ENCODE measurements at regions not wholly inside any gene's neighbourhood (a gene's known extent, or its start where the extent isn't known, plus 50 kb on each side); places are given as distances from the start of the nearest gene placed in this dataset.

DNA sequence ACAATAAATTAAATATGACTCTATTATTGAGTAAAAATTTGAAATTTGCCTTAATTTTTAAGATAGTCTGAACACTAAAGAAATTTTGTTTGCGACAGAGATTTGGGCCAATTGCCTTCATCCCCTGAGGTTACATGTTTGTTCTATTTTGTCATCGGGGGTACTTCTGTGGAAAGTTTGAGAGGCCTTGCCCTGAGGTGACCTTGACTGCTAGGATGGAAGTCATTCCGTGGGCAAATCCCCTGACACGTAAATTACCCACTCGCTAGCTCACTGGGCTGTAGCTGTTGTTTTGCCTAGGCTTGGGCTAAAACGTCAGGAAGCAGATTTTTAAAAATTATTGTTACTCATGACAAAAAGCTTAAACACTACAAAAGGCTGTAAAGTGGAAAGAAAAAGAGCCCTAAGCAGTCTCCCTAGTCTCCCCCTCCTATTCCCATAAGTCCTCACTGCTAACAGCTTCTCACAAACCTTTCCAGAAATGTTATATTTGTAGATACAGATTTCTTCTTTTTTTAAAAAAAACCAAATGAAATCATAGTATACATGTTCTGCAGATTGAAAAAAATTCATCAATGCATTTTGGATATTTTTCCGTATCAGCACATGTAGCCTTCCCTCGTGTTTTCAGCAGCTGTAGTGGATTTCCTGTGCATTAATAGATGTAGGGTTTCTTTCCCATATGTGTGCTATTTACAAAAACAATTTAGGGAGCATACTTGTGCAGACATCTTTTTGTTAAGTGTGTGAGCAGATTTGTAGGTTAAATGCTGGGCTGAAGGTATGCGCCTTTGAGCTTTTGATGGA, 142.7 kb downstream of the MRPS6 start:
- 68% methylated on average over 9 of the region's 9 CpGs for WGBS (ENCODE audit: low lambda C conversion rate, missing lambda C conversion rate)
- Histone ChIP-seq H3K4me2 (no peak overlapping the region), H3K4me3 (no peak overlapping the region), H3K9me3 (ENCODE audit: low read depth) (no peaks in the 10 kb centered on the region), H3K27me3 (no peaks in the 10 kb centered on the region), H3K27ac (no peak overlapping the region), H3K4me1 (ENCODE audit: insufficient read depth) (peaks cover 3% of the 10 kb centered on the region), H3K9me2 (replicated peaks; ENCODE audit: insufficient read depth) (no peaks in the 10 kb centered on the region), H2AFZ (no peak overlapping the region), H4K20me1 (ENCODE audit: insufficient read depth, poor library complexity, severe bottlenecking) (no peaks in the 10 kb centered on the region), H3K79me2 (no peaks in the 10 kb centered on the region), H3K36me3 (replicated peaks; ENCODE audit: insufficient read depth, low read depth) (no peaks in the 10 kb centered on the region)
- TF ChIP-seq EZH2phosphoT487 (IDR thresholded peaks at IDR 0.05; ENCODE audit: low read depth, severe bottlenecking, unreplicated experiment) (no peak), EZH2 (IDR thresholded peaks at IDR 0.05; ENCODE audit: borderline replicate concordance) (no peak)
- TF ChIP-seq, protein P1, sequence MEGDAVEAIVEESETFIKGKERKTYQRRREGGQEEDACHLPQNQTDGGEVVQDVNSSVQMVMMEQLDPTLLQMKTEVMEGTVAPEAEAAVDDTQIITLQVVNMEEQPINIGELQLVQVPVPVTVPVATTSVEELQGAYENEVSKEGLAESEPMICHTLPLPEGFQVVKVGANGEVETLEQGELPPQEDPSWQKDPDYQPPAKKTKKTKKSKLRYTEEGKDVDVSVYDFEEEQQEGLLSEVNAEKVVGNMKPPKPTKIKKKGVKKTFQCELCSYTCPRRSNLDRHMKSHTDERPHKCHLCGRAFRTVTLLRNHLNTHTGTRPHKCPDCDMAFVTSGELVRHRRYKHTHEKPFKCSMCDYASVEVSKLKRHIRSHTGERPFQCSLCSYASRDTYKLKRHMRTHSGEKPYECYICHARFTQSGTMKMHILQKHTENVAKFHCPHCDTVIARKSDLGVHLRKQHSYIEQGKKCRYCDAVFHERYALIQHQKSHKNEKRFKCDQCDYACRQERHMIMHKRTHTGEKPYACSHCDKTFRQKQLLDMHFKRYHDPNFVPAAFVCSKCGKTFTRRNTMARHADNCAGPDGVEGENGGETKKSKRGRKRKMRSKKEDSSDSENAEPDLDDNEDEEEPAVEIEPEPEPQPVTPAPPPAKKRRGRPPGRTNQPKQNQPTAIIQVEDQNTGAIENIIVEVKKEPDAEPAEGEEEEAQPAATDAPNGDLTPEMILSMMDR (IDR thresholded peaks at IDR 0.05; ENCODE audit: poor library complexity), result no peak
- DNase-seq (ENCODE audit: low spot score), result no peak

DNA sequence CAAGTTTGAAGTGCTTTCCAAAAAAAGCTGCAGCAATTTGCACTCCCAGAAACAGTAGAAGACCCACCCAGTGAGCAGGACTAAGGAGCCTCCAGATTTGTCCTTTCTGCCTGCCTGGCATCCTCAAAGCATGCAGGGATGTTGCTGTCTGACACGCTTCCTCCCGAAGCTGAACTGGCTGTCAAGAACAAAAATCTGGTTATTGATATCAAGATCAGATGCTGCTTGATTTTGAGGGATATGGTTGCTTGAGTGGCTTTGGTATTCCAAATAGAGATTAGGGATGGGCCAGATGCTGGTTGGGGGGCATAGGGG, 143.3 kb downstream of the MRPS6 start:
- Histone ChIP-seq H2AFZ (no peak overlapping the region), H3K4me1 (ENCODE audit: insufficient read depth) (peaks cover 5% of the 10 kb centered on the region), H3K36me3 (replicated peaks; ENCODE audit: insufficient read depth, low read depth) (no peaks in the 10 kb centered on the region), H4K20me1 (ENCODE audit: insufficient read depth, poor library complexity, severe bottlenecking) (no peaks in the 10 kb centered on the region), H3K9me2 (replicated peaks; ENCODE audit: insufficient read depth) (no peaks in the 10 kb centered on the region), H3K4me2 (no peak overlapping the region), H3K9me3 (ENCODE audit: low read depth) (no peaks in the 10 kb centered on the region), H3K79me2 (no peaks in the 10 kb centered on the region), H3K27ac (no peak overlapping the region), H3K4me3 (no peak overlapping the region), H3K27me3 (no peaks in the 10 kb centered on the region)
- TF ChIP-seq EZH2phosphoT487 (IDR thresholded peaks at IDR 0.05; ENCODE audit: low read depth, severe bottlenecking, unreplicated experiment) (no peak), EZH2 (IDR thresholded peaks at IDR 0.05; ENCODE audit: borderline replicate concordance) (no peak)
- TF ChIP-seq, protein P1 (IDR thresholded peaks at IDR 0.05; ENCODE audit: poor library complexity), result no peak
- no peak for DNase-seq (ENCODE audit: low spot score)
- WGBS (ENCODE audit: low lambda C conversion rate, missing lambda C conversion rate), result 62% methylated on average over 2 of the region's 2 CpGs

DNA sequence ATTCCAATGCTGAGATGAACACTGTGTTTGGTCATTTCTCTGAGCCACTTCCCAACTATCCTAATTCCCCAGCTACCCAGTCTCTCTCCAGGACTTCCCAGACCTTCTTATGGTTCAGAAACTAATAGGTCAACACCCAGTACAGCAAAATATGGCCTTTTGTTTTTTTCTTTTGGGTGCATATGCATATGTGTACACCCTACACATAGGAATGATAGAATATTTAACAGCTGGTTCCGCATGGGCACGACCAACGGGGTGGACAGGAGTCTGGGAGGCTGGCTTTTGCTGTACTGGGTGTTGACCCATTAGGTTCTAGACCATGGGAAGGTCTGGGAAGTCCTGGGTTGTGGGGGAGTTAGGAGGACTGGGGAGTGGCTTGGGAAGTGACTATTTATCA, 143.9 kb downstream of the MRPS6 start:
- Histone ChIP-seq H3K79me2 (no peaks in the 10 kb centered on the region), H3K27me3 (no peaks in the 10 kb centered on the region), H3K36me3 (replicated peaks; ENCODE audit: insufficient read depth, low read depth) (no peaks in the 10 kb centered on the region), H4K20me1 (ENCODE audit: insufficient read depth, poor library complexity, severe bottlenecking) (no peaks in the 10 kb centered on the region), H3K4me3 (no peak overlapping the region), H3K4me1 (ENCODE audit: insufficient read depth) (peaks cover 5% of the 10 kb centered on the region), H3K9me3 (ENCODE audit: low read depth) (no peaks in the 10 kb centered on the region), H3K9me2 (replicated peaks; ENCODE audit: insufficient read depth) (no peaks in the 10 kb centered on the region), H2AFZ (no peak overlapping the region), H3K27ac (no peak overlapping the region), H3K4me2 (no peak overlapping the region)
- whole genome bisulfite sequencing (ENCODE audit: low lambda C conversion rate, missing lambda C conversion rate), result 94% methylated on average over 3 of the region's 3 CpGs
- no peak for DNase-seq (ENCODE audit: low spot score)
- TF ChIP-seq, protein P1 (IDR thresholded peaks at IDR 0.05; ENCODE audit: poor library complexity), result no peak
- no peak for TF ChIP-seq EZH2 (IDR thresholded peaks at IDR 0.05; ENCODE audit: borderline replicate concordance)
- no peak for TF ChIP-seq EZH2phosphoT487 (IDR thresholded peaks at IDR 0.05; ENCODE audit: low read depth, severe bottlenecking, unreplicated experiment)

Measured in hepatocyte (in vitro differentiated cells).